Panc1 (cell line): ENCODE measurements at regions not wholly inside any gene's neighbourhood (a gene's known extent, or its start where the extent isn't known, plus 50 kb on each side); places are given as distances from the start of the nearest gene placed in this dataset.

ENCODE experiments used
- POLR2AphosphoS5 ChIP-seq: IDR thresholded peaks from 2 replicates; pipeline ENCODE4 v1.6.1; 2012; ENCODE audit warnings: mild to moderate bottlenecking, low read depth, low read length, moderate library complexity
- REST ChIP-seq, 2 experiments: IDR thresholded peaks; 2 replicates each; pipeline ENCODE4 v1.6.1; 2011 to 2012; ENCODE audit warnings: low read depth in 2 of 2, control low read depth in 1 of 2, low read length in 1 of 2, mild to moderate bottlenecking in 1 of 2, moderate library complexity in 1 of 2; ENCODE audit not compliant: insufficient read depth in 1 of 2
- SIN3A ChIP-seq: IDR thresholded peaks from 2 replicates; pipeline ENCODE4 v1.6.1; 2012; ENCODE audit warnings: low read depth, mild to moderate bottlenecking, low read length, moderate library complexity, borderline replicate concordance; ENCODE audit not compliant: insufficient read depth
- TCF7L2 ChIP-seq: IDR thresholded peaks from 2 replicates; pipeline ENCODE4 v1.6.1; 2011; ENCODE audit warnings: mild to moderate bottlenecking, low read depth, low read length, inconsistent platforms
- TF ChIP-seq, protein P1 (sequence below): fragments of 450-650 bp; IDR thresholded peaks from 2 replicates; pipeline ENCODE4 v1.5.1; 2017; ENCODE audit warnings: mild to moderate bottlenecking

- TF ChIP-seq REST (IDR thresholded peaks at IDR 0.05; ENCODE audit: insufficient read depth in 1 of 2, low read depth in 2 of 2, low read length in 1 of 2) (no peak), POLR2AphosphoS5 (no peak), SIN3A (no peak), TCF7L2 (no peak)
- TF ChIP-seq, protein P1, sequence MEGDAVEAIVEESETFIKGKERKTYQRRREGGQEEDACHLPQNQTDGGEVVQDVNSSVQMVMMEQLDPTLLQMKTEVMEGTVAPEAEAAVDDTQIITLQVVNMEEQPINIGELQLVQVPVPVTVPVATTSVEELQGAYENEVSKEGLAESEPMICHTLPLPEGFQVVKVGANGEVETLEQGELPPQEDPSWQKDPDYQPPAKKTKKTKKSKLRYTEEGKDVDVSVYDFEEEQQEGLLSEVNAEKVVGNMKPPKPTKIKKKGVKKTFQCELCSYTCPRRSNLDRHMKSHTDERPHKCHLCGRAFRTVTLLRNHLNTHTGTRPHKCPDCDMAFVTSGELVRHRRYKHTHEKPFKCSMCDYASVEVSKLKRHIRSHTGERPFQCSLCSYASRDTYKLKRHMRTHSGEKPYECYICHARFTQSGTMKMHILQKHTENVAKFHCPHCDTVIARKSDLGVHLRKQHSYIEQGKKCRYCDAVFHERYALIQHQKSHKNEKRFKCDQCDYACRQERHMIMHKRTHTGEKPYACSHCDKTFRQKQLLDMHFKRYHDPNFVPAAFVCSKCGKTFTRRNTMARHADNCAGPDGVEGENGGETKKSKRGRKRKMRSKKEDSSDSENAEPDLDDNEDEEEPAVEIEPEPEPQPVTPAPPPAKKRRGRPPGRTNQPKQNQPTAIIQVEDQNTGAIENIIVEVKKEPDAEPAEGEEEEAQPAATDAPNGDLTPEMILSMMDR: no peak
Observed at GRCh38 chr5:175021841-175022625, 297.7 kb downstream of the MSX2 start.
